Subcutaneous abdominal adipose tissue (tissue), 5 donors: ENCODE measurements at regions not wholly inside any gene's neighbourhood (a gene's known extent, or its start where the extent isn't known, plus 50 kb on each side); places are given as distances from the start of the nearest gene placed in this dataset.

Experiments
- H3K27ac ChIP-seq: one replicate; pipeline ENCODE4 v1.7.0; 2013; ENCODE audit warnings: low read depth, mild to moderate bottlenecking, inconsistent platforms, low read length, moderate library complexity
- H3K27me3 ChIP-seq, 5 donors: one replicate each; pipeline ENCODE4 v1.7.0; 2013; ENCODE audit warnings: low read length in 5 of 5, inconsistent platforms in 1 of 5; ENCODE audit not compliant: control insufficient read depth in 5 of 5, insufficient read depth in 4 of 5
- H3K36me3 ChIP-seq, 5 donors: one replicate each; pipeline ENCODE4 v1.7.0; 2013; ENCODE audit warnings: low read length in 5 of 5; ENCODE audit not compliant: control insufficient read depth in 5 of 5, insufficient read depth in 5 of 5
- H3K4me1 ChIP-seq, 5 donors: one replicate each; pipeline ENCODE4 v1.7.0; 2013; ENCODE audit warnings: low read length in 5 of 5, mild to moderate bottlenecking in 3 of 5, moderate library complexity in 1 of 5; ENCODE audit not compliant: control insufficient read depth in 5 of 5, insufficient read depth in 5 of 5
- H3K4me3 ChIP-seq, 5 donors: one replicate each; pipeline ENCODE4 v1.7.0; 2013; ENCODE audit warnings: low read length in 5 of 5, low read depth in 1 of 5
- H3K9ac ChIP-seq, 5 donors: one replicate each; pipeline ENCODE4 v1.7.0; 2013; ENCODE audit warnings: low read length in 5 of 5, mild to moderate bottlenecking in 4 of 5, moderate library complexity in 3 of 5
- H3K9me3 ChIP-seq, 5 donors: one replicate each; pipeline ENCODE4 v1.7.0; 2013; ENCODE audit warnings: low read length in 5 of 5; ENCODE audit not compliant: control insufficient read depth in 5 of 5
- donor health status: healthy.
- donor health status: healthy.
- donor health status: healthy.
- donor health status: healthy.
- donor health status: healthy.

- no peak overlapping the region for H3K9ac ChIP-seq
These were observed 308.7 kb upstream of the N4BP1 start for GRCh38 chr16:48918520-48919258.

GRCh38 chr16:48916566-48916965 is 306.6 kb upstream of the N4BP1 start:
- Histone ChIP-seq H3K9me3 (no peaks in the 10 kb centered on the region), H3K36me3 (no peaks in the 10 kb centered on the region), H3K9ac (no peak overlapping the region), H3K27ac (no peak overlapping the region), H3K4me1 (no peaks in the 10 kb centered on the region), H3K4me3 (no peak overlapping the region), H3K27me3 (peaks cover 0 to 5% (median 3%) of the 10 kb centered on the region in 5 donors)

More at GRCh38 chr16:48918520-48919258, 308.7 kb upstream of the N4BP1 start:
- Histone ChIP-seq H3K27me3 (no peaks in the 10 kb centered on the region), H3K36me3 (no peaks in the 10 kb centered on the region), H3K9me3 (no peaks in the 10 kb centered on the region), H3K27ac (no peak overlapping the region), H3K4me3 (no peak overlapping the region), H3K4me1 (no peaks in the 10 kb centered on the region)

- H3K4me3 ChIP-seq, result no peak overlapping the region
- no peaks in the 10 kb centered on the region for H3K4me1 ChIP-seq
- no peaks in the 10 kb centered on the region for H3K36me3 ChIP-seq
- H3K9me3 ChIP-seq, result no peaks in the 10 kb centered on the region
- no peak overlapping the region for H3K27ac ChIP-seq
- no peak overlapping the region for H3K9ac ChIP-seq
- peaks cover 0 to 5% (median 3%) of the 10 kb centered on the region in 5 donors for H3K27me3 ChIP-seq
These were observed 304.1 kb upstream of the N4BP1 start for GRCh38 chr16:48914070-48914469.

- Histone ChIP-seq H3K9me3 (no peaks in the 10 kb centered on the region), H3K36me3 (no peaks in the 10 kb centered on the region), H3K27me3 (peaks cover 0 to 5% (median 3%) of the 10 kb centered on the region in 5 donors), H3K27ac (no peak overlapping the region), H3K4me1 (no peaks in the 10 kb centered on the region), H3K9ac (no peak overlapping the region), H3K4me3 (no peak overlapping the region)
These were observed 303.4 kb upstream of the N4BP1 start for GRCh38 chr16:48913384-48913783.

- Histone ChIP-seq H3K36me3 (no peaks in the 10 kb centered on the region), H3K9ac (no peak overlapping the region), H3K27me3 (peaks cover 0 to 5% (median 3%) of the 10 kb centered on the region in 5 donors), H3K4me3 (no peak overlapping the region), H3K9me3 (no peaks in the 10 kb centered on the region), H3K4me1 (no peaks in the 10 kb centered on the region), H3K27ac (no peak overlapping the region)
These were observed 302.4 kb upstream of the N4BP1 start for GRCh38 chr16:48912360-48912759.

- no peak overlapping the region for H3K27ac ChIP-seq
- no peaks in the 10 kb centered on the region for H3K9me3 ChIP-seq
- H3K4me3 ChIP-seq, result no peak overlapping the region
- H3K4me1 ChIP-seq, result no peaks in the 10 kb centered on the region
- H3K9ac ChIP-seq, result no peak overlapping the region
- H3K36me3 ChIP-seq, result no peaks in the 10 kb centered on the region
- peaks cover 0 to 9% (median 3%) of the 10 kb centered on the region in 5 donors for H3K27me3 ChIP-seq
These were observed 301.7 kb upstream of the N4BP1 start for GRCh38 chr16:48911700-48912099.

- Histone ChIP-seq H3K36me3 (no peaks in the 10 kb centered on the region), H3K9ac (no peak overlapping the region), H3K9me3 (no peaks in the 10 kb centered on the region), H3K4me1 (no peaks in the 10 kb centered on the region), H3K4me3 (no peak overlapping the region), H3K27me3 (peaks cover 2 to 12% (median 4%) of the 10 kb centered on the region in 5 donors), H3K27ac (no peak overlapping the region)
These were observed 300.2 kb upstream of the N4BP1 start for GRCh38 chr16:48910214-48910613.

GRCh38 chr16:48909231-48909630 is 299.3 kb upstream of the N4BP1 start:
- Histone ChIP-seq H3K9me3 (no peaks in the 10 kb centered on the region), H3K4me3 (no peak overlapping the region), H3K9ac (no peak overlapping the region), H3K4me1 (no peaks in the 10 kb centered on the region), H3K27me3 (peaks cover 2 to 12% (median 4%) of the 10 kb centered on the region in 5 donors), H3K27ac (no peak overlapping the region), H3K36me3 (no peaks in the 10 kb centered on the region)

GRCh38 chr16:48907906-48908634 is 298.1 kb upstream of the N4BP1 start:
- Histone ChIP-seq H3K27ac (no peak overlapping the region), H3K4me3 (no peak overlapping the region), H3K9ac (no peak overlapping the region), H3K36me3 (no peaks in the 10 kb centered on the region), H3K4me1 (no peaks in the 10 kb centered on the region), H3K9me3 (no peaks in the 10 kb centered on the region), H3K27me3 (peaks cover 2 to 12% (median 4%) of the 10 kb centered on the region in 5 donors)
